Activated naive CD4-positive, alpha-beta T cell treated with anti-CD3 and anti-CD28 coated beads, Interleukin-2, amount 50 U/mL, for 72 hours (primary cell): ENCODE measurements at regions not wholly inside any gene's neighbourhood (a gene's known extent, or its start where the extent isn't known, plus 50 kb on each side); places are given as distances from the start of the nearest gene placed in this dataset.
"Not testable (repeated sequence)": the region's sequence is repeated elsewhere in the genome, so short reads cannot be mapped to it uniquely, and the experiment has no call there.

Experiments
- ATAC-seq, 2 donors: fragments of 150-1000 bp; cut with Tn5 transposase; 2 replicates each; pipeline ENCODE4 v1.10.0; 2021; ENCODE audit warnings: mild to moderate bottlenecking in 2 of 2, moderate library complexity in 2 of 2
- DNase-seq, 2 donors: peaks; one replicate each; pipeline ENCODE4 v3.0.0; 2021 to 2022; ENCODE audit warnings: low spot score in 2 of 2
- H3K27ac Mint-ChIP-seq, 2 donors: one replicate each; pipeline ENCODE4 v1.8.0; 2022; ENCODE audit warnings: mild to moderate bottlenecking in 2 of 2, mixed read lengths in 2 of 2
- H3K36me3 Mint-ChIP-seq, 2 donors: one replicate each; pipeline ENCODE4 v1.8.0; 2022; ENCODE audit warnings: mixed read lengths in 2 of 2
- H3K9me3 Mint-ChIP-seq, 2 donors: one replicate each; pipeline ENCODE4 v1.8.0; 2022; ENCODE audit warnings: mixed read lengths in 2 of 2

GRCh38 chr2:136347981-136348380 is 230.0 kb upstream of the CXCR4 start:
- H3K9me3 Mint-ChIP-seq = peaks cover 5 to 15% of the 10 kb centered on the region in 2 donors
- peak in 1 of 2 donors; percentile 45 for ATAC-seq
- peak in 1 of 2 donors; percentile 0 for DNase-seq
- peaks cover 0 to 15% of the 10 kb centered on the region in 2 donors for H3K36me3 Mint-ChIP-seq
- no peak overlapping the region for H3K27ac Mint-ChIP-seq

- Mint-ChIP-seq H3K36me3 (peaks cover 0 to 2% of the 10 kb centered on the region in 2 donors), H3K9me3 (peaks cover 8 to 9% of the 10 kb centered on the region in 2 donors), H3K27ac (no peak overlapping the region)
- ATAC-seq (peak in 1 of 2 donors; percentile 26), DNase-seq (no peak)
Observed at GRCh38 chr2:136344339-136344738, 226.4 kb upstream of the CXCR4 start.

GRCh38 chr2:136342138-136342537 is 224.2 kb upstream of the CXCR4 start:
- peaks cover 8 to 18% of the 10 kb centered on the region in 2 donors for H3K9me3 Mint-ChIP-seq
- H3K36me3 Mint-ChIP-seq = peaks cover 0 to 11% of the 10 kb centered on the region in 2 donors
- no peak for ATAC-seq
- no peak for DNase-seq
- no peak overlapping the region for H3K27ac Mint-ChIP-seq

- ATAC-seq (no peak), DNase-seq (no peak)
- H3K36me3 Mint-ChIP-seq = peaks cover 7 to 11% of the 10 kb centered on the region in 2 donors
- H3K9me3 Mint-ChIP-seq = peaks cover 4 to 17% of the 10 kb centered on the region in 2 donors
- H3K27ac Mint-ChIP-seq = no peak overlapping the region
Observed at GRCh38 chr2:136334967-136335366, 217.0 kb upstream of the CXCR4 start.

DNA sequence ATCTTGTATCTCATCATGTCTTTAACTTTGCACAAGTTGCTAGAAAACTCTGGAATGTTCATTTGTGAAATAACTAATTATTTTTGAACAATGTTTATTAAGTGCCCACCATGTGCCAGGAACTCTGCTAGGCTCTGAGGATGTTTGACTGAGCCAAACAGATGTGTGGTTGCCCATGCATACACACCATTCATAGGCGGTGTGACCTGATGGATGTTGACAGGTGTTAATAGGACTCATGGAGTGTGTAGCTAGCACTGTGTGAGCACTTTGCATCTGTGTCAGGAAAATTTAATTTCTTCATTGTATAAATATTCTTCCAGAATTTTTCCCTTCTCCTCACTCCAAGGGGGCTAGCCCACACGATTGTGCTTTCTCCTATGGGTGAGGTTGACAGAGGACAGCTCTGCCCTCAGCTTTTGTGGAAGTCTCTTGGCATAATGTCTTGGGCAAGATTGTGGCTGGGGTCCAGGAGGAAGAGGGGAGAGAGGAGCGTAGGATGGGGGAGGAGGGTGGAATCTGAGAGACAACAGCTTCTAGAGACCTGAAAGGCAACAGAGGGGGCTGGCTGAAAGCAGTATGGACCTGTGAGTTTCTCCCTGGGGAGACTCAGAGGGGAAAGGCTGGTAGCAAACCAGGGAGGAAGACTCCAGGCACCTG is 214.6 kb upstream of the CXCR4 start:
- DNase-seq (no peak), ATAC-seq (no peak)
- Mint-ChIP-seq H3K36me3 (peaks cover 0 to 7% of the 10 kb centered on the region in 2 donors), H3K27ac (no peak overlapping the region), H3K9me3 (peaks cover 0 to 4% of the 10 kb centered on the region in 2 donors)

- ATAC-seq (no peak), DNase-seq (no peak)
- Mint-ChIP-seq H3K36me3 (peaks cover 6 to 7% of the 10 kb centered on the region in 2 donors), H3K9me3 (peaks cover 0 to 4% of the 10 kb centered on the region in 2 donors), H3K27ac (no peak overlapping the region)
Observed at GRCh38 chr2:136331226-136331625, 213.3 kb upstream of the CXCR4 start.

GRCh38 chr2:136328207-136328795 is 210.4 kb upstream of the CXCR4 start:
- DNase-seq (no peak), ATAC-seq (no peak)
- peak overlapping the region in 1 of 2 donors; percentile 93 for H3K27ac Mint-ChIP-seq
- H3K36me3 Mint-ChIP-seq = peaks cover 16 to 22% of the 10 kb centered on the region in 2 donors
- H3K9me3 Mint-ChIP-seq = peaks cover 4 to 12% of the 10 kb centered on the region in 2 donors

DNA sequence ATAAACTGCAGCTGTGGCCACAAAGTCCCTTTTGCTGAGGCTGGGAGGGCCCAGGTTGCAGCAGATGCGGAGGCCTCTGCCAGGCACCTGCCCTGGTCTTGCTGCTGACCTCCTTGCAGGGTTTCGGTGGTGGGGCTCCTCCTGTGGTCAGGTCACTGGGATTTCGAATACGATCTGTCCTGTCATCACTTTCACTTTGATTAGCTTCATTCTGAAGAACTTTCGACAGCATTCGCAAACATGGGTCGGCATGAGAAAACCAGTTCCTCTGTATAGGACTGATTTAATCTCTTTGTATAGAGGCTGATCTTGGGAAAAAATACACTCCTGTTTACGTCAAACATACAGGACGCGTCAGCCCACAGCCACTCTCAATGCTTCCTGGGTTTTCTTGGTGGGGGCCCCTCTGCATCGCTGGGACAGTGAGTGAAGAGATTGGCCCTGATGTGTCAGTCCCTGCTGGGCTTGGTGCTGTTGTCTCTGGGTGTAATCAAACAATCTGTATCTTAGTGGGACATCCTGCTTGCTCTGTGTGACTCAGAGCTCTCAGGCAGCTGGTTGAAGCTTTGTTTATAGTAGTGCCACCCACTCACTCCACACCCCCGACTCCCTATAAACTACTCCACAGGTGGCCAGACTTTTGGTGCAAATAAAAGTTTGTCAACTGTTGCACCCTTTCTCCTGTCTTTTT is 209.4 kb upstream of the CXCR4 start:
- Mint-ChIP-seq H3K36me3 (peaks cover 16 to 22% of the 10 kb centered on the region in 2 donors), H3K27ac (peak overlapping the region; percentile 93 to 97), H3K9me3 (peaks cover 4 to 12% of the 10 kb centered on the region in 2 donors)
- DNase-seq (peak; percentile 70 to 82), ATAC-seq (peak; percentile 95 to 98)

GRCh38 chr2:136325844-136326331 is 207.9 kb upstream of the CXCR4 start:
- DNase-seq (no peak), ATAC-seq (no peak)
- Mint-ChIP-seq H3K9me3 (peaks cover 4 to 12% of the 10 kb centered on the region in 2 donors), H3K36me3 (peaks cover 16 to 17% of the 10 kb centered on the region in 2 donors), H3K27ac (peak overlapping the region; percentile 16 to 93)

- Mint-ChIP-seq H3K36me3 (peaks cover 15 to 16% of the 10 kb centered on the region in 2 donors), H3K9me3 (peaks cover 4 to 12% of the 10 kb centered on the region in 2 donors), H3K27ac (peak overlapping the region in 1 of 2 donors; percentile 63)
- DNase-seq = no peak
- no peak for ATAC-seq
Observed at GRCh38 chr2:136324966-136325365, 207.0 kb upstream of the CXCR4 start.

DNA sequence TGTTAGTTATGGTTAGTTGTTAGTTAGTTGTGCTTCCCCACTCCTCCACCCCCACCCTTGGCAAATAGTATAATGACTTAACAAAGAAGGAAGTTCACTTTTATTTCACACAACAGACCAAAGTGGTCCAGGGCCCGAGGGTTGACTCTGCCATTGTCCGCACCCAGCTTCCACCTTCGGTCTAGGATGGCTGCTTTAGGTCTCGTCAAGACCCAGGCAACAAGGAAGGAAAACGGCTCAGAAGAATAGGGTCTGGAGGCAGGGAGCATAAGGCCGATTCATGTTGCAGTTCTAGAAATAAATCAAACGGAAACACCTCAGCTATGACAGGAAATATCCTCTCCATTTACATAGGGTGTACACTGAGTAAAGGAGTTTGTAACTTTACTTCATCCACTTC is 206.0 kb upstream of the CXCR4 start:
- H3K36me3 Mint-ChIP-seq = peaks cover 15 to 16% of the 10 kb centered on the region in 2 donors
- H3K27ac Mint-ChIP-seq = peak overlapping the region; percentile 40 to 63
- no peak for ATAC-seq
- DNase-seq = no peak
- peaks cover 4 to 12% of the 10 kb centered on the region in 2 donors for H3K9me3 Mint-ChIP-seq

DNA sequence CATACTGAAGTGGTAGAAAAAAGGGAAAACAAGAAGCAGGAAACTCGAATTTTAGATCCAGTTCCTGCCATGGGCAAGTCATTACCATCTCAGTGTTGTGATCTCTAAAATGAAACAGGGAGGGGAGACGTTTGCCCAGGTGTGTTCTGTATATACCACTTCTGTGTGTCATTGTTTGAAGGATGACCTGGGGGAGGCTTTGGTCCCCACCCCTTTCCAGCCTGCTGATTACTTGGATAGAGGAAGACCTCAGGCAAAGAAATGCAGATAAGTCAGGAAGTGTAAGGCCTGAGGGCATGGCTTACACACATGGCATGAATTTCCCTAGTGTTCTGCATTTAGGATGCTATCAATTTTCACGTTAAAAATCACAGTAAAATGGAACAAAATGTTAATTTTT is 205.2 kb upstream of the CXCR4 start:
- DNase-seq = no peak
- H3K36me3 Mint-ChIP-seq = peaks cover 15 to 16% of the 10 kb centered on the region in 2 donors
- ATAC-seq = no peak
- peaks cover 4 to 12% of the 10 kb centered on the region in 2 donors for H3K9me3 Mint-ChIP-seq
- no peak overlapping the region for H3K27ac Mint-ChIP-seq

GRCh38 chr2:136322428-136322827 is 204.5 kb upstream of the CXCR4 start:
- DNase-seq (no peak), ATAC-seq (no peak)
- H3K27ac Mint-ChIP-seq = peak overlapping the region; percentile 26 to 47
- peaks cover 15 to 16% of the 10 kb centered on the region in 2 donors for H3K36me3 Mint-ChIP-seq
- peaks cover 4 to 12% of the 10 kb centered on the region in 2 donors for H3K9me3 Mint-ChIP-seq

- Mint-ChIP-seq H3K27ac (peak overlapping the region; percentile 88 to 90), H3K9me3 (peaks cover 4 to 8% of the 10 kb centered on the region in 2 donors), H3K36me3 (peaks cover 10 to 16% of the 10 kb centered on the region in 2 donors)
- DNase-seq = no peak
- ATAC-seq = peak; percentile 13 to 23
Observed at GRCh38 chr2:136319651-136320050, 201.7 kb upstream of the CXCR4 start.

- H3K36me3 Mint-ChIP-seq = peaks cover 6 to 12% of the 10 kb centered on the region in 2 donors
- ATAC-seq = peak; percentile 60 to 73
- peak overlapping the region; percentile 88 to 90 for H3K27ac Mint-ChIP-seq
- H3K9me3 Mint-ChIP-seq = peaks cover 4% of the 10 kb centered on the region in 2 donors
- DNase-seq = peak in 1 of 2 donors; percentile 67
Observed at GRCh38 chr2:136319237-136319636, 201.3 kb upstream of the CXCR4 start.

DNA sequence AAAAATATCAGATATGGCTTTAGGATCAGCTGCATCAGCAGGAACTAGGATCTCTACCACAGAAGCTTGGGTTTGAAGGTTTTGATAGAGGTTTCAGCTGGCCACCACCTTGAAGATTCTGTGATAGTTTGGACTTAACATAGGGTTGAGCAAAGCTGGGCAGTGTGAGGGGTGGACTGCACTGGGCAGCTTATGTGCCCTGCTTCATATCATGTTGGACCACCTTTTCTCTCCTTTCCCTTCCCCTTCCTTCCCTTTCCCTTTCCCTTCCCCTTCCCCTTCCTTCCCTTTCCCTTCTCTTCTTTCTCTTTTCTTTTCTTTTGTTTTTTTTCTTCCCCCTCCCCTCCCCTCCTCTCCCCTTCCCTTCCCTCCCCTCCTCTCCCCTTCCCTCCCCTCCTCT is 196.3 kb upstream of the CXCR4 start:
- ATAC-seq (no peak), DNase-seq (no peak)
- H3K27ac Mint-ChIP-seq = no peak overlapping the region

DNA sequence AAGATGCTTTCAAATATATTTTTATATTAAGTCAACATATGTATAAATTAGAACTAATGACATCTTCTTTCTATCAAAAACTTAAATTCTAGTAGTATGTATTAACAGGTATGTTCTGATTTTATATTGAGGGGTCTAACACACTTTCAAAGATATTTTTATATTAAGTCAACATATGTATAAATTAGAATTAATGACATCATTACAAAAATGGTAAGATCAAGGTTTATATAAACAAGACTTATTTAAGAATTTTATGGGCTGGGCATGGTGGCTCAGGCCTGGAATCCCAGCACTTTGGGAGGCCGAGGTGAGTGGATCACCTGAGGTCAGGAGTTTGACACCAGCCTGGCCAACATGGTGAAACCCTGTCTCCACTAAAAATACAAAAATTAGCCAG is 194.6 kb upstream of the CXCR4 start:
- ATAC-seq, H3K9me3 Mint-ChIP-seq, DNase-seq, H3K27ac Mint-ChIP-seq: not testable (repeated sequence)
- H3K36me3 Mint-ChIP-seq = peaks cover 7 to 17% of the 10 kb centered on the region in 2 donors

More for the DNA sequence above, 196.3 kb upstream of the CXCR4 start:
- Mint-ChIP-seq H3K9me3 (no peaks in the 10 kb centered on the region), H3K36me3 (peaks cover 0 to 6% of the 10 kb centered on the region in 2 donors)
